Panc1 (cell line): ENCODE measurements at regions not wholly inside any gene's neighbourhood (a gene's known extent, or its start where the extent isn't known, plus 50 kb on each side); places are given as distances from the start of the nearest gene placed in this dataset.

Source experiments
- ATAC-seq: fragments of 200-7000 bp; cut with Tn5 transposase; 2 replicates; pipeline ENCODE4 v1.9.1; 2020; ENCODE audit warnings: mild to moderate bottlenecking, moderate library complexity
- BruUV-seq: library from RNA; stranded (reverse); fragments of 400-500 nt; replicated peaks from 2 replicates; lab custom pipeline; 2021; lab: Mats Ljungman, UMichigan
- CTCF ChIA-PET: fragments of 300-600 bp; sonication (Branson Sonifier 250); formaldehyde crosslinking; loops from one replicate; lab custom pipeline; 2022; ENCODE audit warnings: antibody characterized with exemption; lab: Charles Lee
- POLR2A ChIA-PET: fragments of 300-600 bp; sonication (Branson Sonifier 250); formaldehyde crosslinking; loops from one replicate; lab custom pipeline; 2022; ENCODE audit warnings: antibody characterized with exemption; lab: Charles Lee
- DNase-seq: peaks from one replicate; pipeline ENCODE4 v3.0.0-alpha.2; 2010; ENCODE audit warnings: low read depth, low spot score
- H3K27ac ChIP-seq: 2 replicates; pipeline ENCODE4 v1.5.1; 2011; ENCODE audit warnings: mild to moderate bottlenecking, low read length, inconsistent platforms
- H3K27me3 ChIP-seq: fragments of 200-500 bp; sonication (Bioruptor generic); 2 replicates; pipeline ENCODE4 v1.6.0; 2014; ENCODE audit warnings: low read length, inconsistent platforms; ENCODE audit not compliant: control insufficient read depth, insufficient read depth
- H3K36me3 ChIP-seq: fragments of 200-500 bp; sonication (Bioruptor generic); 2 replicates; pipeline ENCODE4 v1.5.1; 2014; ENCODE audit warnings: inconsistent platforms, mild to moderate bottlenecking, low read length, moderate library complexity; ENCODE audit not compliant: control insufficient read depth, insufficient read depth
- H3K4me1 ChIP-seq: 2 replicates; pipeline ENCODE4 v1.5.1; 2011; ENCODE audit warnings: inconsistent platforms, mild to moderate bottlenecking, low read length, moderate library complexity; ENCODE audit not compliant: control insufficient read depth, insufficient read depth
- H3K4me3 ChIP-seq, 2 experiments: 2 replicates each; pipeline ENCODE4 v1.5.1; 2011 to 2012; ENCODE audit warnings: low read depth in 2 of 2, low read length in 2 of 2, mild to moderate bottlenecking in 2 of 2, inconsistent platforms in 1 of 2, moderate library complexity in 1 of 2
- H3K9me3 ChIP-seq: fragments of 200-500 bp; sonication (Bioruptor generic); 2 replicates; pipeline ENCODE4 v1.5.1; 2014; ENCODE audit warnings: low read depth, mild to moderate bottlenecking, inconsistent platforms, low read length, moderate library complexity; ENCODE audit not compliant: control insufficient read depth, insufficient read depth
- POLR2AphosphoS5 ChIP-seq: IDR thresholded peaks from 2 replicates; pipeline ENCODE4 v1.6.1; 2012; ENCODE audit warnings: mild to moderate bottlenecking, low read depth, low read length, moderate library complexity
- SIN3A ChIP-seq: IDR thresholded peaks from 2 replicates; pipeline ENCODE4 v1.6.1; 2012; ENCODE audit warnings: low read depth, mild to moderate bottlenecking, low read length, moderate library complexity, borderline replicate concordance; ENCODE audit not compliant: insufficient read depth
- TCF7L2 ChIP-seq: IDR thresholded peaks from 2 replicates; pipeline ENCODE4 v1.6.1; 2011; ENCODE audit warnings: mild to moderate bottlenecking, low read depth, low read length, inconsistent platforms
- in situ Hi-C: cut with HindIII; loops from 2 replicates; pipeline ENCODE4 v1.10.0; 2016; ENCODE audit warnings: low sequenced_read_pairs, low pct_unique_long_range_greater_than_20kb
- intact Hi-C: fragments of 100-400 bp; cut with micrococcal nuclease; formaldehyde crosslinking; loops from one replicate; pipeline ENCODE4 v1.10.0; 2022; ENCODE audit not compliant: unreplicated experiment
- TF ChIP-seq, protein P1 (sequence below), 2 experiments: IDR thresholded peaks; 2 replicates each; pipeline ENCODE4 v1.6.1; 2011 to 2012; ENCODE audit warnings: low read depth in 2 of 2, control low read depth in 1 of 2, low read length in 1 of 2, mild to moderate bottlenecking in 1 of 2, moderate library complexity in 1 of 2; ENCODE audit not compliant: insufficient read depth in 1 of 2
- TF ChIP-seq, protein P2 (sequence below): fragments of 450-650 bp; IDR thresholded peaks from 2 replicates; pipeline ENCODE4 v1.5.1; 2017; ENCODE audit warnings: mild to moderate bottlenecking

DNA sequence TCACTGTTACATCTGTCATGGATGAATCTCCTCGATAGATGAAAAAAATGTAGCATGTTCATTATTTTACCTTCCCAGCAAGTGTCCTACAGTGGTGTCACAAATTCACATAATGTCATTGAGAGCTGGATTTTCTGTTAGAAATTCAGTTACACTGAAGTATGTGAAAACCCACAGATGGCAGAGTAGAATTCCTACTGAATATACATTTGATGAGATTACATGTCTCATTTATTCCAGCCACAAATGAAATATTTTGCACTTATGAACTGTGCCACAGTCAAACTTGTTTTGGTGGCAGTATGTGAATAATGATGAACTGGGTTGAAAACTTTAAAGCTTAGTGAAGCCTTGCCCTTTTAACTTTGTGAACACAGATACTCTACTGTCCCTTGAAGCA is 301.9 kb upstream of the DPYD start:
- CTCF ChIA-PET = no interaction called here
- in situ Hi-C loops = no loop called here
- no TSS peak for BruUV-seq

GRCh38 chr1:98221923-98222322 is 301.1 kb upstream of the DPYD start:
- Histone ChIP-seq H3K4me1 (no peaks in the 10 kb centered on the region), H3K36me3 (no peaks in the 10 kb centered on the region), H3K9me3 (no peaks in the 10 kb centered on the region), H3K27ac (no peak overlapping the region), H3K4me3 (no peak overlapping the region), H3K27me3 (no peaks in the 10 kb centered on the region)
- ATAC-seq (no peak), DNase-seq (no peak)
- CTCF ChIA-PET = no interaction called here
- intact Hi-C loops (no loop called here), in situ Hi-C loops (no loop called here)
- TF ChIP-seq, protein P1, sequence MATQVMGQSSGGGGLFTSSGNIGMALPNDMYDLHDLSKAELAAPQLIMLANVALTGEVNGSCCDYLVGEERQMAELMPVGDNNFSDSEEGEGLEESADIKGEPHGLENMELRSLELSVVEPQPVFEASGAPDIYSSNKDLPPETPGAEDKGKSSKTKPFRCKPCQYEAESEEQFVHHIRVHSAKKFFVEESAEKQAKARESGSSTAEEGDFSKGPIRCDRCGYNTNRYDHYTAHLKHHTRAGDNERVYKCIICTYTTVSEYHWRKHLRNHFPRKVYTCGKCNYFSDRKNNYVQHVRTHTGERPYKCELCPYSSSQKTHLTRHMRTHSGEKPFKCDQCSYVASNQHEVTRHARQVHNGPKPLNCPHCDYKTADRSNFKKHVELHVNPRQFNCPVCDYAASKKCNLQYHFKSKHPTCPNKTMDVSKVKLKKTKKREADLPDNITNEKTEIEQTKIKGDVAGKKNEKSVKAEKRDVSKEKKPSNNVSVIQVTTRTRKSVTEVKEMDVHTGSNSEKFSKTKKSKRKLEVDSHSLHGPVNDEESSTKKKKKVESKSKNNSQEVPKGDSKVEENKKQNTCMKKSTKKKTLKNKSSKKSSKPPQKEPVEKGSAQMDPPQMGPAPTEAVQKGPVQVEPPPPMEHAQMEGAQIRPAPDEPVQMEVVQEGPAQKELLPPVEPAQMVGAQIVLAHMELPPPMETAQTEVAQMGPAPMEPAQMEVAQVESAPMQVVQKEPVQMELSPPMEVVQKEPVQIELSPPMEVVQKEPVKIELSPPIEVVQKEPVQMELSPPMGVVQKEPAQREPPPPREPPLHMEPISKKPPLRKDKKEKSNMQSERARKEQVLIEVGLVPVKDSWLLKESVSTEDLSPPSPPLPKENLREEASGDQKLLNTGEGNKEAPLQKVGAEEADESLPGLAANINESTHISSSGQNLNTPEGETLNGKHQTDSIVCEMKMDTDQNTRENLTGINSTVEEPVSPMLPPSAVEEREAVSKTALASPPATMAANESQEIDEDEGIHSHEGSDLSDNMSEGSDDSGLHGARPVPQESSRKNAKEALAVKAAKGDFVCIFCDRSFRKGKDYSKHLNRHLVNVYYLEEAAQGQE (IDR thresholded peaks at IDR 0.05; ENCODE audit: insufficient read depth in 1 of 2, low read depth in 2 of 2, low read length in 1 of 2) = no peak
- TF ChIP-seq, protein P2, sequence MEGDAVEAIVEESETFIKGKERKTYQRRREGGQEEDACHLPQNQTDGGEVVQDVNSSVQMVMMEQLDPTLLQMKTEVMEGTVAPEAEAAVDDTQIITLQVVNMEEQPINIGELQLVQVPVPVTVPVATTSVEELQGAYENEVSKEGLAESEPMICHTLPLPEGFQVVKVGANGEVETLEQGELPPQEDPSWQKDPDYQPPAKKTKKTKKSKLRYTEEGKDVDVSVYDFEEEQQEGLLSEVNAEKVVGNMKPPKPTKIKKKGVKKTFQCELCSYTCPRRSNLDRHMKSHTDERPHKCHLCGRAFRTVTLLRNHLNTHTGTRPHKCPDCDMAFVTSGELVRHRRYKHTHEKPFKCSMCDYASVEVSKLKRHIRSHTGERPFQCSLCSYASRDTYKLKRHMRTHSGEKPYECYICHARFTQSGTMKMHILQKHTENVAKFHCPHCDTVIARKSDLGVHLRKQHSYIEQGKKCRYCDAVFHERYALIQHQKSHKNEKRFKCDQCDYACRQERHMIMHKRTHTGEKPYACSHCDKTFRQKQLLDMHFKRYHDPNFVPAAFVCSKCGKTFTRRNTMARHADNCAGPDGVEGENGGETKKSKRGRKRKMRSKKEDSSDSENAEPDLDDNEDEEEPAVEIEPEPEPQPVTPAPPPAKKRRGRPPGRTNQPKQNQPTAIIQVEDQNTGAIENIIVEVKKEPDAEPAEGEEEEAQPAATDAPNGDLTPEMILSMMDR = no peak
- TF ChIP-seq TCF7L2 (no peak), SIN3A (no peak), POLR2AphosphoS5 (no peak)
- BruUV-seq = no TSS peak
- POLR2A ChIA-PET = no interaction called here

More for the DNA sequence above, 301.9 kb upstream of the DPYD start:
- DNase-seq (no peak), ATAC-seq (no peak)
- H3K36me3 ChIP-seq = no peaks in the 10 kb centered on the region
- TF ChIP-seq, protein P2 = no peak
- TF ChIP-seq POLR2AphosphoS5 (no peak), TCF7L2 (no peak), SIN3A (no peak)
- TF ChIP-seq, protein P1 (IDR thresholded peaks at IDR 0.05; ENCODE audit: insufficient read depth in 1 of 2, low read depth in 2 of 2, low read length in 1 of 2) = no peak
- H3K4me1 ChIP-seq = no peaks in the 10 kb centered on the region
- intact Hi-C loops = no loop called here
- no peak overlapping the region for H3K4me3 ChIP-seq
- no peaks in the 10 kb centered on the region for H3K9me3 ChIP-seq
- no peaks in the 10 kb centered on the region for H3K27me3 ChIP-seq
- no peak overlapping the region for H3K27ac ChIP-seq
- POLR2A ChIA-PET = no interaction called here
